OCI-LY7 (cell line): ENCODE measurements at regions not wholly inside any gene's neighbourhood (a gene's known extent, or its start where the extent isn't known, plus 50 kb on each side); places are given as distances from the start of the nearest gene placed in this dataset.

Source experiments
- CTCF ChIP-seq: fragments of 200-600 bp; sonication (generic); conservative IDR thresholded peaks from 2 replicates; pipeline ENCODE4 v1.5.1; 2014; ENCODE audit warnings: mild to moderate bottlenecking, antibody characterized with exemption, low read length, moderate library complexity, mixed read lengths
- EZH2phosphoT487 ChIP-seq: fragments of 200-600 bp; sonication (generic); IDR thresholded peaks from 2 replicates; pipeline ENCODE4 v1.6.1; 2018; ENCODE audit warnings: low read depth, borderline replicate concordance, mild to moderate bottlenecking, mixed run types, antibody characterized with exemption, low read length, moderate library complexity, mixed read lengths

- no peak for TF ChIP-seq CTCF
- no peak for TF ChIP-seq EZH2phosphoT487
Measured at GRCh38 chr14:62118461-62118860, 356.2 kb downstream of the SNAPC1 start.
